Thoracic aorta (tissue), 2 donors: ENCODE measurements at regions not wholly inside any gene's neighbourhood (a gene's known extent, or its start where the extent isn't known, plus 50 kb on each side); places are given as distances from the start of the nearest gene placed in this dataset.

ENCODE experiments used
- ATAC-seq: fragments of 150-250 bp; one replicate; pipeline ENCODE4 v1.8.0; 2017; ENCODE audit warnings: low read depth; ENCODE audit not compliant: insufficient number of reproducible peaks, low FRiP score
- DNase-seq: peaks from one replicate; pipeline ENCODE4 v3.0.0-alpha.2; 2020; ENCODE audit warnings: low spot score
- H3K27ac ChIP-seq, 2 donors: fragments of 200-600 bp; sonication (generic); 1 replicate in 1 of 2; 2 replicates in 1 of 2; pipeline ENCODE4 v1.5.1; 2016; ENCODE audit warnings: mild to moderate bottlenecking in 2 of 2, moderate library complexity in 2 of 2
- H3K27me3 ChIP-seq: fragments of 200-600 bp; sonication (generic); replicated peaks from 2 replicates; pipeline ENCODE4 v1.6.0; 2016; ENCODE audit warnings: mild to moderate bottlenecking; ENCODE audit not compliant: insufficient read depth
- H3K36me3 ChIP-seq: fragments of 200-600 bp; sonication (generic); one replicate; pipeline ENCODE4 v1.5.1; 2016
- H3K4me1 ChIP-seq, 2 donors: fragments of 200-600 bp; sonication (generic); 1 replicate in 1 of 2; 2 replicates in 1 of 2; pipeline versions ENCODE4 v1.5.1 to v1.6.0; 2016; ENCODE audit warnings: low read depth in 2 of 2, mild to moderate bottlenecking in 1 of 2; ENCODE audit not compliant: control insufficient read depth in 1 of 2
- H3K4me3 ChIP-seq: fragments of 200-600 bp; sonication (generic); 2 replicates; pipeline ENCODE4 v1.5.1; 2016; ENCODE audit warnings: mild to moderate bottlenecking
- H3K9me3 ChIP-seq: fragments of 200-600 bp; sonication (generic); 2 replicates; pipeline ENCODE4 v1.5.1; 2016
- TF ChIP-seq, protein P1 (sequence below): fragments of 200-600 bp; sonication (generic); IDR thresholded peaks from one replicate; pipeline ENCODE4 v1.5.1; 2019; ENCODE audit warnings: antibody characterized with exemption

DNA sequence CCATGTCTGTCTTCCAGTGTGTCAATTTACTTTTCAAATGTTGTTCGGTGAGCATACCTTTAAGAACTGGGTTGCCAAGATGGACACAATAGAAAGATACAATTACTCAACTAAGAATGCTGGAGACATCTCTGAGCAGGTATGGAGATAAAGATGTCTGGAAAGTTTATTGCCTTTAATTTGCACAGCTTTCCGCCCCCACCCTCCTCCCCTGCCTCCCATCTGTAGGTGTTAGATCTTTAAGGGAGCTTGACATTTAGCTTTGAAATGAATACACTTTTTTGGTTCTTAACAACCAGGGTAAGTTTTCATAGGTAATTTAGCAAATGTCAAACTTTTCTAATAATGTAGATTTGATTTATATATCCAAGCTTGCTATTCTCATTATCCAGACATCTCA lies 104.4 kb downstream of the BTBD3 start:
- Histone ChIP-seq H3K4me3 (no peak overlapping the region), H3K27ac (no peak overlapping the region), H3K36me3 (no peaks in the 10 kb centered on the region), H3K27me3 (no peaks in the 10 kb centered on the region), H3K9me3 (no peaks in the 10 kb centered on the region), H3K4me1 (no peaks in the 10 kb centered on the region)
- no peak for ATAC-seq
- DNase-seq = no peak
- TF ChIP-seq, protein P1, sequence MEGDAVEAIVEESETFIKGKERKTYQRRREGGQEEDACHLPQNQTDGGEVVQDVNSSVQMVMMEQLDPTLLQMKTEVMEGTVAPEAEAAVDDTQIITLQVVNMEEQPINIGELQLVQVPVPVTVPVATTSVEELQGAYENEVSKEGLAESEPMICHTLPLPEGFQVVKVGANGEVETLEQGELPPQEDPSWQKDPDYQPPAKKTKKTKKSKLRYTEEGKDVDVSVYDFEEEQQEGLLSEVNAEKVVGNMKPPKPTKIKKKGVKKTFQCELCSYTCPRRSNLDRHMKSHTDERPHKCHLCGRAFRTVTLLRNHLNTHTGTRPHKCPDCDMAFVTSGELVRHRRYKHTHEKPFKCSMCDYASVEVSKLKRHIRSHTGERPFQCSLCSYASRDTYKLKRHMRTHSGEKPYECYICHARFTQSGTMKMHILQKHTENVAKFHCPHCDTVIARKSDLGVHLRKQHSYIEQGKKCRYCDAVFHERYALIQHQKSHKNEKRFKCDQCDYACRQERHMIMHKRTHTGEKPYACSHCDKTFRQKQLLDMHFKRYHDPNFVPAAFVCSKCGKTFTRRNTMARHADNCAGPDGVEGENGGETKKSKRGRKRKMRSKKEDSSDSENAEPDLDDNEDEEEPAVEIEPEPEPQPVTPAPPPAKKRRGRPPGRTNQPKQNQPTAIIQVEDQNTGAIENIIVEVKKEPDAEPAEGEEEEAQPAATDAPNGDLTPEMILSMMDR = no peak

DNA sequence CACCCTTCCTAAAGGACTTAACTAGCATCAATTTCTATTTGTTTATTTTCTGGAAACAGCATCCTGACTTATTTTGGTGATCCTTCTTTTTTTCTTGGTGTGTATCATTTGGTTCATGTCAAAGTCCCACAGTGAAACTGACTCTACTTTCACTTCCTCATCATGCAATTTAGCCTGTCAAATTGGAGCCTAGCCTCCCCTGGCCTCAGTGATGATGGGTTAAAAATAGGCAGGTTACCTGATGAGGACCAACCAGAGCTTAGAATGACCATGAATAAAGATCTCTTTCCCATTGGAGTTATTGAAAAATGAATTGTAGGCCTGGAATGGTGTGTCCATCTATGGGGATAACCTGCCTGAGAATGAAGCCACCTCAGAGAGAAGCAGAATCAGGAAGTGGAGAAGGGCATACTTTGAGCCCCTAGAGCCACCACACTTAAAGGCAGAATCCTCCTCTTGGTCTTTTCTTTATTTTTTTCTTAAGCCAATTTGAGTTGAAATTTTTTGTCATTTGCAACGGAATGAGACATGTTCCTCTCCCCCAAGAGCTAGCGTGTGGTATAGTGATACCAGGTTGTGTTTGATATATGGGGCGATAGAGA lies 105.6 kb downstream of the BTBD3 start:
- H3K27me3 ChIP-seq = no peaks in the 10 kb centered on the region
- no peaks in the 10 kb centered on the region for H3K36me3 ChIP-seq
- TF ChIP-seq, protein P1 = no peak
- ATAC-seq (no peak), DNase-seq (no peak)
- H3K27ac ChIP-seq = no peak overlapping the region
- no peaks in the 10 kb centered on the region for H3K9me3 ChIP-seq
- H3K4me1 ChIP-seq = no peaks in the 10 kb centered on the region
- H3K4me3 ChIP-seq = no peak overlapping the region

DNA sequence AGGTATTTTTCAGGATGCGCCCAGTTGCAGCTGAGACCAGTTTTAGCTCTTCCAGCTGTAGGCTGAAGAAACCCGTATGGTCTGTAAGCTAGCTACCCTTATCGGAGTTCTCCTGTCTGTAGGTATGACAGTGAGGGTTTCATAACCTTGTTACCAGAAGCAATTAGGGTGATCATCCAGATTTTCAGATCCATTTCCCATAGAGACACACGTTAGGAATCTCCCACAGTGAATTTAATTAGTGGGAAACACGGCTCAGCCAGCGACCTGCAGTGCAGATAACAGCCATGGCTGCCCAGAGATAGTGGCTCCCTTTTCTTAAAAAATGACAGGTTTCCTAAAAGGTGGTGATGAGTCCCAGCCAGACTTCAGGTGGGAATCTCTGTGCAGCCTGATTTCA lies 111.1 kb downstream of the BTBD3 start:
- ATAC-seq = no peak
- TF ChIP-seq, protein P1 = no peak
- DNase-seq = no peak
- no peak overlapping the region for H3K4me3 ChIP-seq
- H3K4me1 ChIP-seq = no peaks in the 10 kb centered on the region
- H3K27ac ChIP-seq = no peak overlapping the region
- no peaks in the 10 kb centered on the region for H3K36me3 ChIP-seq
- H3K9me3 ChIP-seq = no peaks in the 10 kb centered on the region
- H3K27me3 ChIP-seq = no peaks in the 10 kb centered on the region

DNA sequence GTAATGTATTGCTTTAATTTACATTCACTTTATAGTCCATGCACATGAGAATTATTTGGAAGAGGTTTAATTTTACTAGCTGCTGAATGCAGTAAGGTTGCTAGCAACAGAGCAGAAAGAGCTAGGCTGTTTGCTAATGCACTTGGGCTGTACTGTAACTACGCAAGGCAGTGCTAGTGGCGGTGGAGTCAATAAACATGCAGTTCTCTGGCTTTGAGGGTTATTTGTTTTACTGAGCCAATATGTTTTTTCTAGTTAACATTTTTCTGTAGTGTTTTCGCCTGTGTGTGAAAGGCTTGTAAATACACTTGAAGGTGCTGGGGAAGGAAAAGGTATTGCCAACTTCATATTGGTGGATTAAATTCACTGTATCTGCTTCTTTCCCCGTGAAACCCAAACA lies 112.8 kb downstream of the BTBD3 start:
- DNase-seq = no peak
- Histone ChIP-seq H3K4me1 (no peaks in the 10 kb centered on the region), H3K27ac (no peak overlapping the region), H3K9me3 (no peaks in the 10 kb centered on the region), H3K36me3 (no peaks in the 10 kb centered on the region), H3K27me3 (no peaks in the 10 kb centered on the region), H3K4me3 (no peak overlapping the region)
- no peak for ATAC-seq
- TF ChIP-seq, protein P1 = no peak

DNA sequence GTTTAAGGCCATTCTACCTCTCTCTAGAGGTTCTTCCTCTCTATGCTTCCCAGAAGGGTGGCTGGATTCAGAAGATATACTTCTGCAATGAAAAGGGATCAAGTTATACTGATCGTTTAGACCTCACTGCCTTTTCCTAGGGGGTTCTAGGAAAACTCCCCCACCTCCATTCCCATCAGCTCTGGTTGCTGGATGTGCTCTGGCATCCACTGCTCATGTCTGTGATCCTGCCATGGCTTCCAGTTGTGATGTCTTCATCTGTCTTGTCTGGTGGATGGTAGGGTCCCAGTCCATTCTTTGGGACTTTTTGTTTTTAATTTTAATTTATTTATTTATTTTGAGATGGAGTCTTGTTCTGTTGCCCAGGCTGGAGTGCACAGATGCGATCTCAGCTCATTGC lies 118.4 kb downstream of the BTBD3 start:
- ATAC-seq (no peak), DNase-seq (no peak)
- no peak overlapping the region for H3K4me3 ChIP-seq
- no peak overlapping the region for H3K27ac ChIP-seq
- TF ChIP-seq, protein P1 = no peak
- H3K27me3 ChIP-seq = no peaks in the 10 kb centered on the region
- no peaks in the 10 kb centered on the region for H3K9me3 ChIP-seq
- no peaks in the 10 kb centered on the region for H3K4me1 ChIP-seq
- H3K36me3 ChIP-seq = no peaks in the 10 kb centered on the region
